ENCODE measurements at regions not wholly inside any gene's neighbourhood (a gene's known extent, or its start where the extent isn't known, plus 50 kb on each side); places are given as distances from the start of the nearest gene placed in this dataset.

DNA sequence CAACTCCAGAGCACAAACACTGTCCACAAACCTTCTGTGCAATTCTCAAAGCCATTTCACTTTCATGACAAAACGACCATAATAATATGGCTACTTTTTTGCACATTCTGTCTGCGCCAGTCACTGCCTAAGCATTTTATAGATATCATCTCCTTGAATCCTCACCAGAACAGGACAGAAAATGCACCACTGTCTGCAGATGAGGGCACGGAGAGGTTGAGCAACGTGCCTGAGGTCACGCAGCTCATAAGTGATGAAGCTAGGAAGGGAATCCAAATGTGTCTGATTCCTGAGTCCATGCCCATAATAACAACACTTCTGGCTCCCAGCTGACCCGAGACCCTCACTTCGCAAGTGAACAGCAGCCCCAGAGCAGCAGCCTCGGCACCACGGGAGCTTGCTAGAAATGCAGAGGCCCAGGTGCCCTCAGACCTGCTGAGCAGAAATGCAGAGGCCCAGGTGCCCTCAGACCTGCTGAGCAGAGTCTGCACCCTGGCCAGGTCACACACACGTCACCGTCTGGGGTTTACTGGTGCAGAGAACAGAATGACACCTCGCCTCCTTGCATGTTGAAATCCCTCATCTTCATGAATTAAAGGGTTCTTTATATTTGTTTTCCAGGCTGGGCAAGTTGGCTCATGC, 265.2 kb downstream of the BMP7 start:
- TF ChIP-seq, protein P1, sequence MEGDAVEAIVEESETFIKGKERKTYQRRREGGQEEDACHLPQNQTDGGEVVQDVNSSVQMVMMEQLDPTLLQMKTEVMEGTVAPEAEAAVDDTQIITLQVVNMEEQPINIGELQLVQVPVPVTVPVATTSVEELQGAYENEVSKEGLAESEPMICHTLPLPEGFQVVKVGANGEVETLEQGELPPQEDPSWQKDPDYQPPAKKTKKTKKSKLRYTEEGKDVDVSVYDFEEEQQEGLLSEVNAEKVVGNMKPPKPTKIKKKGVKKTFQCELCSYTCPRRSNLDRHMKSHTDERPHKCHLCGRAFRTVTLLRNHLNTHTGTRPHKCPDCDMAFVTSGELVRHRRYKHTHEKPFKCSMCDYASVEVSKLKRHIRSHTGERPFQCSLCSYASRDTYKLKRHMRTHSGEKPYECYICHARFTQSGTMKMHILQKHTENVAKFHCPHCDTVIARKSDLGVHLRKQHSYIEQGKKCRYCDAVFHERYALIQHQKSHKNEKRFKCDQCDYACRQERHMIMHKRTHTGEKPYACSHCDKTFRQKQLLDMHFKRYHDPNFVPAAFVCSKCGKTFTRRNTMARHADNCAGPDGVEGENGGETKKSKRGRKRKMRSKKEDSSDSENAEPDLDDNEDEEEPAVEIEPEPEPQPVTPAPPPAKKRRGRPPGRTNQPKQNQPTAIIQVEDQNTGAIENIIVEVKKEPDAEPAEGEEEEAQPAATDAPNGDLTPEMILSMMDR (IDR thresholded peaks at IDR 0.05; ENCODE audit: low read depth, low read length): no peak
- TF ChIP-seq EZH2phosphoT487 (IDR thresholded peaks at IDR 0.05; ENCODE audit: low read depth): no peak
